WTC11 (cell line): ENCODE measurements at regions not wholly inside any gene's neighbourhood (a gene's known extent, or its start where the extent isn't known, plus 50 kb on each side); places are given as distances from the start of the nearest gene placed in this dataset.

Source experiments
- ATAC-seq: fragments of 200-7000 bp; cut with Tn5 transposase; 2 replicates; pipeline ENCODE4 v1.10.0; 2021; ENCODE audit warnings: mild to moderate bottlenecking, moderate library complexity
- CTCF ChIA-PET: fragments of 300-600 bp; sonication (Branson Sonifier 250); formaldehyde crosslinking; loops from one replicate; lab custom pipeline; 2021; ENCODE audit warnings: antibody characterized with exemption; lab: Charles Lee
- POLR2A ChIA-PET: fragments of 350-600 bp; sonication (Branson Sonifier 250); formaldehyde crosslinking; loops from one replicate; lab custom pipeline; 2021; ENCODE audit warnings: antibody characterized with exemption; lab: Charles Lee
- DNase-seq: peaks from one replicate; pipeline ENCODE4 v3.0.0; 2021; ENCODE audit warnings: low spot score
- H3K27ac Mint-ChIP-seq: 2 replicates; pipeline ENCODE4 v1.8.0; 2021; ENCODE audit warnings: mixed read lengths
- H3K27me3 Mint-ChIP-seq: 2 replicates; pipeline ENCODE4 v1.8.0; 2021; ENCODE audit warnings: low read depth, mild to moderate bottlenecking, moderate library complexity, mixed read lengths
- H3K36me3 Mint-ChIP-seq: 2 replicates; pipeline ENCODE4 v1.8.0; 2021; ENCODE audit warnings: mixed read lengths
- H3K4me1 Mint-ChIP-seq: 2 replicates; pipeline ENCODE4 v1.8.0; 2022; ENCODE audit warnings: mixed read lengths
- H3K4me3 Mint-ChIP-seq: 2 replicates; pipeline ENCODE4 v1.8.0; 2021; ENCODE audit warnings: mild to moderate bottlenecking, moderate library complexity, mixed read lengths
- H3K9me3 Mint-ChIP-seq: 2 replicates; pipeline ENCODE4 v1.8.0; 2021; ENCODE audit warnings: mixed read lengths
- AR ChIP-seq: fragments of 250-450 bp; sonication (Bioruptor Pico); IDR thresholded peaks from 2 replicates; pipeline ENCODE4 v1.9.0; 2021; ENCODE audit warnings: mild to moderate bottlenecking
- ATF2 ChIP-seq: sonication (generic); formaldehyde crosslinking; IDR thresholded peaks from 2 replicates; pipeline ENCODE4 v1.8.1; 2022; ENCODE audit warnings: low read depth, missing genetic modification reagents, borderline replicate concordance
- CTCF ChIP-seq: fragments of 200-600 bp; IDR thresholded peaks from 2 replicates; pipeline ENCODE4 v1.8.0; 2022; ENCODE audit warnings: antibody characterized with exemption
- ESRRA ChIP-seq: sonication (generic); formaldehyde crosslinking; IDR thresholded peaks from 2 replicates; pipeline ENCODE4 v1.8.1; 2022; ENCODE audit warnings: mild to moderate bottlenecking, missing genetic modification reagents, borderline replicate concordance
- ETV6 ChIP-seq: sonication (generic); formaldehyde crosslinking; IDR thresholded peaks from 2 replicates; pipeline ENCODE4 v1.8.1; 2022; ENCODE audit warnings: mild to moderate bottlenecking, missing genetic modification reagents
- GABPB1 ChIP-seq: sonication (generic); formaldehyde crosslinking; IDR thresholded peaks from 2 replicates; pipeline ENCODE4 v1.8.1; 2023; ENCODE audit warnings: mild to moderate bottlenecking, missing genetic modification reagents
- GRHL2 ChIP-seq: fragments of 250-450 bp; sonication (Bioruptor Pico); IDR thresholded peaks from 2 replicates; pipeline ENCODE4 v1.8.0; 2022; ENCODE audit warnings: mild to moderate bottlenecking, moderate library complexity; ENCODE audit not compliant: insufficient replicate concordance, severe bottlenecking
- HMGA2 ChIP-seq: fragments of 250-450 bp; sonication (Bioruptor Pico); IDR thresholded peaks from 2 replicates; pipeline ENCODE4 v1.4.0; 2021; ENCODE audit warnings: mild to moderate bottlenecking, moderate library complexity
- HMGXB4 ChIP-seq: sonication (generic); formaldehyde crosslinking; IDR thresholded peaks from 2 replicates; pipeline ENCODE4 v1.8.1; 2023; ENCODE audit warnings: mild to moderate bottlenecking, moderate library complexity, missing genetic modification reagents
- IRF2 ChIP-seq: sonication (generic); formaldehyde crosslinking; IDR thresholded peaks from 2 replicates; pipeline ENCODE4 v1.8.0; 2022; ENCODE audit warnings: low read depth, missing genetic modification reagents, borderline replicate concordance
- SMAD3 ChIP-seq: sonication (generic); formaldehyde crosslinking; IDR thresholded peaks from 2 replicates; pipeline ENCODE4 v1.8.0; 2022; ENCODE audit warnings: missing genetic modification reagents, mild to moderate bottlenecking, borderline replicate concordance
- TP53 ChIP-seq: sonication (generic); formaldehyde crosslinking; IDR thresholded peaks from 2 replicates; pipeline ENCODE4 v1.8.1; 2023; ENCODE audit warnings: mild to moderate bottlenecking, missing genetic modification reagents
- ZBTB21 ChIP-seq: sonication (generic); formaldehyde crosslinking; IDR thresholded peaks from 2 replicates; pipeline ENCODE4 v1.8.1; 2023; ENCODE audit warnings: mild to moderate bottlenecking, missing genetic modification reagents, borderline replicate concordance
- ZNF232 ChIP-seq: sonication (generic); formaldehyde crosslinking; IDR thresholded peaks from 2 replicates; pipeline ENCODE4 v1.8.0; 2022; ENCODE audit warnings: mild to moderate bottlenecking, missing genetic modification reagents
- ZNF396 ChIP-seq: fragments of 250-450 bp; sonication (Bioruptor Pico); IDR thresholded peaks from 2 replicates; pipeline ENCODE4 v1.8.0; 2021; ENCODE audit warnings: mild to moderate bottlenecking, moderate library complexity, borderline replicate concordance
- ZNF423 ChIP-seq: fragments of 250-450 bp; sonication (Bioruptor Pico); IDR thresholded peaks from 2 replicates; pipeline ENCODE4 v2.1.2; 2022; ENCODE audit warnings: mild to moderate bottlenecking, moderate library complexity
- TF ChIP-seq, protein P1 (sequence below): fragments of 250-450 bp; sonication (Bioruptor Pico); IDR thresholded peaks from 2 replicates; pipeline ENCODE4 v1.9.0; 2021; ENCODE audit warnings: mild to moderate bottlenecking, borderline replicate concordance
- TF ChIP-seq, protein P2 (sequence below): sonication (generic); formaldehyde crosslinking; IDR thresholded peaks from 2 replicates; pipeline ENCODE4 v1.8.0; 2022; ENCODE audit warnings: mild to moderate bottlenecking, missing genetic modification reagents

DNA sequence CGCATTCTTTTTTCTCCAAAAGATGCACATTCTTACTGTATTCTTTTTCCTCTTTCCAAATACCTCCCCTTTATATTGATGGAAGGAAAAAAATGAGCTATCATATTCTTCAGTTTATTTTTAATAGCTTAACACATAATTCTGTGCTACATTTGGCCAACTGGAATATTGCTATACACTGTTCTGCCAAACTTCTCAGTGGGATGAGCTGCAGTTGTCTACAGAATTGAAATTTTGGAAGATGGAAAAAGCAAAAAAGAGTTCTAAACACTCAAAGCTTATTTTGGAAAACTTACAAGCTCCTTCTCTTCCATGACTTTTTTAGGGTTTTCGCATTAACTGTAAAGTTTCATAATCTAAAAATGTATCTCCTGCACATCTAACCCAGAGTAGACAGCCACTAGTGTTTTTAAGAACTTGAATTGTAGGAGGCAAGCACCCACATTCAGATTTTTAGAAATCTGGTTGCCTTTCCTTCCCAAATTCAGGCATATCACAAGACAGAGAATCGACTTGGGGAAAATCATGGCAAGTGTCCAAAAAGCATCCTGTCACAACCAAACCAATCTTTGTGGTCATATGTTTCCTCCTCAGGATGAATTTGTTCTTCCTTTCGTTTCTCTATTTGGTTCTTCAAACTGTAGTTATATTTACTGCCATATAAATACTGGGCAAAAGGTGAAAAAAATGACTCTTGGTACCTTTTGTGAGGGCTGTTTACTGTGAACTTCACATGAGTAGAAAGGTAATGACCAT, 111.4 kb upstream of the FRY start:
- H3K27ac Mint-ChIP-seq: no peak overlapping the region
- TF ChIP-seq SMAD3 (CRISPR knock-in tag) (no peak), ETV6 (CRISPR knock-in tag) (no peak), ZNF396 (CRISPR knock-in tag) (no peak), HMGXB4 (CRISPR knock-in tag) (no peak), ZNF232 (CRISPR knock-in tag) (no peak), AR (no peak), CTCF (no peak), ATF2 (CRISPR knock-in tag) (no peak), ZNF423 (no peak)
- TF ChIP-seq, all 79 proteins: peak for 0
- Mint-ChIP-seq H3K27me3 (no peaks in the 10 kb centered on the region), H3K9me3 (no peaks in the 10 kb centered on the region), H3K4me3 (no peak overlapping the region), H3K4me1 (peaks cover 13% of the 10 kb centered on the region), H3K36me3 (no peaks in the 10 kb centered on the region)
- ChIA-PET CTCF (interaction anchor here (2.9 kb wide), 1 partner anchor 10 kb away, joined by 27 read pairs; no protein-coding TSS in a partner anchor), POLR2A (no interaction called here)
- ATAC-seq (no peak), DNase-seq (no peak)

- ATAC-seq (no peak), DNase-seq (no peak)
- Mint-ChIP-seq H3K27ac (no peak overlapping the region), H3K4me1 (peaks cover 13% of the 10 kb centered on the region), H3K4me3 (no peak overlapping the region), H3K27me3 (no peaks in the 10 kb centered on the region), H3K36me3 (no peaks in the 10 kb centered on the region), H3K9me3 (no peaks in the 10 kb centered on the region)
- CTCF ChIA-PET: interaction anchor here (1.4 to 2.9 kb wide), 2 partner anchors 11 kb away, joined by 6 to 27 read pairs; no protein-coding TSS in a partner anchor
- POLR2A ChIA-PET: no interaction called here
- TF ChIP-seq GRHL2 (CRISPR knock-in tag) (no peak), TP53 (no peak), ESRRA (CRISPR knock-in tag) (no peak), ZBTB21 (no peak), GABPB1 (no peak), ZNF423 (no peak), ZNF396 (CRISPR knock-in tag) (no peak), IRF2 (CRISPR knock-in tag) (no peak), HMGA2 (CRISPR knock-in tag) (no peak)
- TF ChIP-seq, protein P1, sequence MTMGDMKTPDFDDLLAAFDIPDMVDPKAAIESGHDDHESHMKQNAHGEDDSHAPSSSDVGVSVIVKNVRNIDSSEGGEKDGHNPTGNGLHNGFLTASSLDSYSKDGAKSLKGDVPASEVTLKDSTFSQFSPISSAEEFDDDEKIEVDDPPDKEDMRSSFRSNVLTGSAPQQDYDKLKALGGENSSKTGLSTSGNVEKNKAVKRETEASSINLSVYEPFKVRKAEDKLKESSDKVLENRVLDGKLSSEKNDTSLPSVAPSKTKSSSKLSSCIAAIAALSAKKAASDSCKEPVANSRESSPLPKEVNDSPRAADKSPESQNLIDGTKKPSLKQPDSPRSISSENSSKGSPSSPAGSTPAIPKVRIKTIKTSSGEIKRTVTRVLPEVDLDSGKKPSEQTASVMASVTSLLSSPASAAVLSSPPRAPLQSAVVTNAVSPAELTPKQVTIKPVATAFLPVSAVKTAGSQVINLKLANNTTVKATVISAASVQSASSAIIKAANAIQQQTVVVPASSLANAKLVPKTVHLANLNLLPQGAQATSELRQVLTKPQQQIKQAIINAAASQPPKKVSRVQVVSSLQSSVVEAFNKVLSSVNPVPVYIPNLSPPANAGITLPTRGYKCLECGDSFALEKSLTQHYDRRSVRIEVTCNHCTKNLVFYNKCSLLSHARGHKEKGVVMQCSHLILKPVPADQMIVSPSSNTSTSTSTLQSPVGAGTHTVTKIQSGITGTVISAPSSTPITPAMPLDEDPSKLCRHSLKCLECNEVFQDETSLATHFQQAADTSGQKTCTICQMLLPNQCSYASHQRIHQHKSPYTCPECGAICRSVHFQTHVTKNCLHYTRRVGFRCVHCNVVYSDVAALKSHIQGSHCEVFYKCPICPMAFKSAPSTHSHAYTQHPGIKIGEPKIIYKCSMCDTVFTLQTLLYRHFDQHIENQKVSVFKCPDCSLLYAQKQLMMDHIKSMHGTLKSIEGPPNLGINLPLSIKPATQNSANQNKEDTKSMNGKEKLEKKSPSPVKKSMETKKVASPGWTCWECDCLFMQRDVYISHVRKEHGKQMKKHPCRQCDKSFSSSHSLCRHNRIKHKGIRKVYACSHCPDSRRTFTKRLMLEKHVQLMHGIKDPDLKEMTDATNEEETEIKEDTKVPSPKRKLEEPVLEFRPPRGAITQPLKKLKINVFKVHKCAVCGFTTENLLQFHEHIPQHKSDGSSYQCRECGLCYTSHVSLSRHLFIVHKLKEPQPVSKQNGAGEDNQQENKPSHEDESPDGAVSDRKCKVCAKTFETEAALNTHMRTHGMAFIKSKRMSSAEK (CRISPR knock-in tag): no peak
- TF ChIP-seq, protein P2, sequence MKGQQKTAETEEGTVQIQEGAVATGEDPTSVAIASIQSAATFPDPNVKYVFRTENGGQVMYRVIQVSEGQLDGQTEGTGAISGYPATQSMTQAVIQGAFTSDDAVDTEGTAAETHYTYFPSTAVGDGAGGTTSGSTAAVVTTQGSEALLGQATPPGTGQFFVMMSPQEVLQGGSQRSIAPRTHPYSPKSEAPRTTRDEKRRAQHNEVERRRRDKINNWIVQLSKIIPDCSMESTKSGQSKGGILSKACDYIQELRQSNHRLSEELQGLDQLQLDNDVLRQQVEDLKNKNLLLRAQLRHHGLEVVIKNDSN (CRISPR knock-in tag): no peak
Observed at GRCh38 chr13:31920727-31921100, 110.9 kb upstream of the FRY start.
